OCI-LY3 (cell line): ENCODE measurements at regions not wholly inside any gene's neighbourhood (a gene's known extent, or its start where the extent isn't known, plus 50 kb on each side); places are given as distances from the start of the nearest gene placed in this dataset.

Source experiments
- H2AFZ ChIP-seq: fragments of 200-600, 300-600 bp; shearing (Covaris generic); 2 replicates; pipeline ENCODE4 v1.6.0; 2014; ENCODE audit warnings: antibody characterized with exemption, low read depth, low read length
- H3K27ac ChIP-seq: fragments of 200-600, 300-600 bp; sonication (generic); 2 replicates; pipeline ENCODE4 v1.5.1; 2014; ENCODE audit warnings: mild to moderate bottlenecking, low read length, moderate library complexity, mixed read lengths
- H3K27me3 ChIP-seq: fragments of 200-600, 300-600 bp; sonication (generic); 2 replicates; pipeline ENCODE4 v1.6.1; 2014; ENCODE audit warnings: low read depth, low read length, mixed read lengths
- H3K36me3 ChIP-seq: fragments of 200-600, 300-600 bp; sonication (generic); replicated peaks from 2 replicates; pipeline ENCODE3; 2014; ENCODE audit warnings: low read depth, low read length, mixed read lengths
- H3K4me1 ChIP-seq: fragments of 300-600, 200-600 bp; sonication (generic); 2 replicates; pipeline ENCODE4 v1.6.1; 2014; ENCODE audit warnings: low read length, mixed read lengths
- H3K4me2 ChIP-seq: fragments of 200-600, 300-600 bp; sonication (generic); 2 replicates; pipeline ENCODE4 v1.6.1; 2014; ENCODE audit warnings: low read length, mixed read lengths
- H3K4me3 ChIP-seq: fragments of 300-600, 200-600 bp; sonication (generic); 2 replicates; pipeline ENCODE4 v1.5.1; 2014; ENCODE audit warnings: antibody characterized with exemption, mild to moderate bottlenecking, low read length, moderate library complexity
- H3K79me2 ChIP-seq: fragments of 300-600, 200-600 bp; shearing (Covaris generic); 2 replicates; pipeline ENCODE4 v1.6.1; 2014; ENCODE audit warnings: mild to moderate bottlenecking, low read length, mixed read lengths
- H3K9ac ChIP-seq: fragments of 300-600, 200-600 bp; shearing (Covaris generic); 2 replicates; pipeline ENCODE4 v1.6.0; 2014; ENCODE audit warnings: mild to moderate bottlenecking, low read length, moderate library complexity
- H3K9me3 ChIP-seq: fragments of 200-600, 300-600 bp; shearing (Covaris generic); 2 replicates; pipeline ENCODE4 v1.6.1; 2014; ENCODE audit warnings: low read length, mixed read lengths; ENCODE audit not compliant: insufficient read depth
- H4K20me1 ChIP-seq: fragments of 200-600, 300-600 bp; sonication (generic); 2 replicates; pipeline ENCODE4 v1.6.1; 2016; ENCODE audit warnings: low read length, mixed read lengths; ENCODE audit not compliant: insufficient read depth
- EZH2phosphoT487 ChIP-seq: fragments of 200-600 bp; shearing (Covaris generic); IDR thresholded peaks from 2 replicates; pipeline ENCODE4 v1.6.1; 2018; ENCODE audit warnings: antibody characterized with exemption, mixed run types, low read depth
- TF ChIP-seq, protein P1 (sequence below): fragments of 200-600, 300-600 bp; sonication (generic); IDR thresholded peaks from 2 replicates; pipeline ENCODE4 v1.5.1; 2014; ENCODE audit warnings: antibody characterized with exemption, low read length, low read depth

GRCh38 chr6:144359783-144360182 lies 74.6 kb downstream of the UTRN start:
- no peak overlapping the region for H3K4me2 ChIP-seq
- no peak overlapping the region for H3K27ac ChIP-seq
- H3K9ac ChIP-seq: no peak overlapping the region
- H3K79me2 ChIP-seq: no peaks in the 10 kb centered on the region
- H3K36me3 ChIP-seq: no peaks in the 10 kb centered on the region
- no peaks in the 10 kb centered on the region for H3K9me3 ChIP-seq
- H4K20me1 ChIP-seq: no peaks in the 10 kb centered on the region
- H3K4me3 ChIP-seq: no peak overlapping the region
- H3K4me1 ChIP-seq: no peaks in the 10 kb centered on the region
- H3K27me3 ChIP-seq: no peaks in the 10 kb centered on the region
- TF ChIP-seq, protein P1, sequence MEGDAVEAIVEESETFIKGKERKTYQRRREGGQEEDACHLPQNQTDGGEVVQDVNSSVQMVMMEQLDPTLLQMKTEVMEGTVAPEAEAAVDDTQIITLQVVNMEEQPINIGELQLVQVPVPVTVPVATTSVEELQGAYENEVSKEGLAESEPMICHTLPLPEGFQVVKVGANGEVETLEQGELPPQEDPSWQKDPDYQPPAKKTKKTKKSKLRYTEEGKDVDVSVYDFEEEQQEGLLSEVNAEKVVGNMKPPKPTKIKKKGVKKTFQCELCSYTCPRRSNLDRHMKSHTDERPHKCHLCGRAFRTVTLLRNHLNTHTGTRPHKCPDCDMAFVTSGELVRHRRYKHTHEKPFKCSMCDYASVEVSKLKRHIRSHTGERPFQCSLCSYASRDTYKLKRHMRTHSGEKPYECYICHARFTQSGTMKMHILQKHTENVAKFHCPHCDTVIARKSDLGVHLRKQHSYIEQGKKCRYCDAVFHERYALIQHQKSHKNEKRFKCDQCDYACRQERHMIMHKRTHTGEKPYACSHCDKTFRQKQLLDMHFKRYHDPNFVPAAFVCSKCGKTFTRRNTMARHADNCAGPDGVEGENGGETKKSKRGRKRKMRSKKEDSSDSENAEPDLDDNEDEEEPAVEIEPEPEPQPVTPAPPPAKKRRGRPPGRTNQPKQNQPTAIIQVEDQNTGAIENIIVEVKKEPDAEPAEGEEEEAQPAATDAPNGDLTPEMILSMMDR: no peak
- H2AFZ ChIP-seq: no peak overlapping the region

DNA sequence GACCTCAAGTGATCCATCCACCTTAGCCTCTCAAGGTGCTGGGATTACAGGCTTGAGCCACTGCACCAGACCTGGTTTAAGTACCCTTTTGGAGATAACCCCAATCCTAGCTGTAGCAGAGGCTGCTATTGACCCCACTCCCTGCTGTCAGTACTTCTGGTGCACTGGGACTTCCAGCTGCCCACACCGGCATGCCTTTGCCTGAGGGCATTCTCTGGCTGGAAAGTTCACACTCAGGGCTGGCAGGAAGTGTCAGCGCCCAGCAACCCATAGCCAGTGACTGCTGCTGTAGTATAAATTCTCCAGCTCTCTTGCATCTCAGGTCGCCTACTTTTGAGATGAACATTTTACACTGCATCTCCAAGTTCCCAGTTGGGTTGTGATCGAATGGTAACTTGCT lies 75.3 kb downstream of the UTRN start:
- no peaks in the 10 kb centered on the region for H4K20me1 ChIP-seq
- no peaks in the 10 kb centered on the region for H3K79me2 ChIP-seq
- H3K4me3 ChIP-seq: no peak overlapping the region
- H3K4me2 ChIP-seq: no peak overlapping the region
- no peaks in the 10 kb centered on the region for H3K27me3 ChIP-seq
- H3K4me1 ChIP-seq: no peaks in the 10 kb centered on the region
- no peak overlapping the region for H2AFZ ChIP-seq
- no peak overlapping the region for H3K27ac ChIP-seq
- TF ChIP-seq EZH2phosphoT487: no peak
- TF ChIP-seq, protein P1: no peak
- no peaks in the 10 kb centered on the region for H3K36me3 ChIP-seq
- no peak overlapping the region for H3K9ac ChIP-seq
- no peaks in the 10 kb centered on the region for H3K9me3 ChIP-seq

GRCh38 chr6:144361016-144361415 lies 75.9 kb downstream of the UTRN start:
- TF ChIP-seq, protein P1: no peak
- no peak for TF ChIP-seq EZH2phosphoT487
- no peak overlapping the region for H3K9ac ChIP-seq
- H3K27ac ChIP-seq: no peak overlapping the region
- no peaks in the 10 kb centered on the region for H3K9me3 ChIP-seq
- no peak overlapping the region for H2AFZ ChIP-seq
- no peaks in the 10 kb centered on the region for H4K20me1 ChIP-seq
- H3K4me3 ChIP-seq: no peak overlapping the region
- H3K79me2 ChIP-seq: no peaks in the 10 kb centered on the region
- H3K4me2 ChIP-seq: no peak overlapping the region
- no peaks in the 10 kb centered on the region for H3K27me3 ChIP-seq
- no peaks in the 10 kb centered on the region for H3K36me3 ChIP-seq
- H3K4me1 ChIP-seq: no peaks in the 10 kb centered on the region

DNA sequence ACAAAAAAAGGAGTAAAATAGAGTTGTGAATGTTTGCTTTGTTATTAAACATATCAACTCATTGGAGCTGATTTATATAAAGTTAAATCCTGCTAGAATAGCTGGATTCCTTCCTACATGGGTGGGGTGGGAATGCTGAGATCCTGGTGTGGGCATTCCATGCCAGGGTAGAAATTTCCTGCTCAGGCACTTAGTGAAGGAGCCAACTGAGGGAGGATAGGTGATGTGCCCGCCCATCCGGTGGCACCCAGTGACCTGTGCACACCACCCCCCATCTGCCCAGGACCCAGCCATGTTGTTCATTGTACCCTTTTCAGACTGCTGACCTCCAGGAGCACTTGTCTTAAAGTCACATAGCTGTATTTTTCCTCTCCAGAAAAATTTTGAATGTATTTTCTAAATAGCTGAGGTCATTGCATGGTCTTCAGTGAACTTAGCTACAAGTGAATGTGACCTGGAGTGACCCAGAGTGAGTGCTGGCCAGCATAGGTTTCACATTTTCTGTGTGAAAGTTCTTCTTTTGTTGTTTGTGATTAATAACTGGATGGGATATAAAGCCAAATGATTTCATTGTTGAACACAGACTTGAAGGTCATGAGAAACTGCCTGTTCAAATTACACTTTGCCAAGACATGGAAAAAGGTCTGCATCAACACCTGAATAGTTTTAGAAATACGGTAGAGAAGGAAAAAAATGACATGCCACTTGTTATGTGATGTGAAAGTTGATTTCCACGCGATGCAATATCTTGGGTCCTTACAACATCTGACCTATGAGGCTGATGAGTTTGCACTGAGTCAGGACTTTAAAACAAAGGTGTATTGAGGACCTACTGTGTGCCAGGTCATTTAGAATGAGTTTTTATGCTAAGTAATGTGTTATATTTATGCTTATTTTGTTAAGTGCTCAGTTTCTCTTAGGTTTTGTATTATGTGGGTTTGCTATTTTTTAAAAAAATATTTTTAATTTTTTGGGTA lies 77.2 kb downstream of the UTRN start:
- Histone ChIP-seq H4K20me1 (no peaks in the 10 kb centered on the region), H3K27ac (no peak overlapping the region), H3K79me2 (no peaks in the 10 kb centered on the region), H2AFZ (no peak overlapping the region), H3K27me3 (no peaks in the 10 kb centered on the region), H3K4me2 (no peak overlapping the region), H3K36me3 (no peaks in the 10 kb centered on the region), H3K9ac (no peak overlapping the region), H3K9me3 (no peaks in the 10 kb centered on the region), H3K4me1 (no peaks in the 10 kb centered on the region), H3K4me3 (no peak overlapping the region)
- TF ChIP-seq, protein P1: no peak
- no peak for TF ChIP-seq EZH2phosphoT487
